ENCODE measurements at regions not wholly inside any gene's neighbourhood (a gene's known extent, or its start where the extent isn't known, plus 50 kb on each side); places are given as distances from the start of the nearest gene placed in this dataset.

DNA sequence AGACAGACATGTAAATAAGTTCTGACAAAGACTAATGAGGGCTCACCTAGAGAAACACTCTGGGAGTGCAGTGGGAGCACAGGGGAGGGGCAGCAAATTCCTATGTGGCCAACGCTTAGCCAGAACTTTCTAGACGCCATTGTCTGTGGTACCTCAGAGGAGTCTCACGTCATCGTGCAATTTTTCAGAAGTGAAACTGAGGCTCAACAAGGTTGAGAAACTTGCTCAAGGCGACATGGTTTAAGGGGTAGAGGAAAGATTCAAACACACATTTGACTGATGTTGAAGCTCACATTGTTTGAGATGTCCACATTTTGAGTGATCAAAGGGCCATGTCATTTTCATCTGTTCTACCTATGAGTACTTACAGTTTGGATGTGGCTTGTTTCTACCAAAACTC lies 152.6 kb upstream of the LMO4 start:
- Histone ChIP-seq H4K5ac (ENCODE audit: insufficient read length, low read depth, low read length) (no peak overlapping the region), H3K27me3 (ENCODE audit: insufficient read depth, low read length) (no peaks in the 10 kb centered on the region), H3K79me2 (ENCODE audit: insufficient read depth, low read length) (no peaks in the 10 kb centered on the region), H2BK5ac (ENCODE audit: insufficient read length, low read length) (no peak overlapping the region), H2AK5ac (ENCODE audit: insufficient read length, low read length) (no peak overlapping the region), H2BK15ac (ENCODE audit: low read depth, low read length) (no peak overlapping the region), H2BK12ac (ENCODE audit: insufficient read length, low read depth, low read length) (no peak overlapping the region), H3K4me1 (ENCODE audit: insufficient read depth, low read length) (no peaks in the 10 kb centered on the region; the same call in 1 of the 2 replicates), H3K4me2 (ENCODE audit: insufficient read depth, insufficient read length, low read length) (no peak overlapping the region), H4K20me1 (ENCODE audit: control insufficient read depth, insufficient read depth, insufficient read length) (no peaks in the 10 kb centered on the region), H3K27ac (ENCODE audit: insufficient read length, low read depth, low read length) (no peak overlapping the region), H4K91ac (ENCODE audit: insufficient read length, low read depth, low read length) (no peak overlapping the region), H3K4ac (ENCODE audit: low read depth, low read length) (no peak overlapping the region), H2BK20ac (ENCODE audit: low read depth, low read length, poor library complexity, severe bottlenecking) (no peak overlapping the region), H3K79me1 (ENCODE audit: insufficient read depth, low read depth, low read length, poor library complexity, severe bottlenecking) (no peaks in the 10 kb centered on the region), H3K14ac (ENCODE audit: insufficient read depth, low read length) (no peak overlapping the region), H3T11ph (ENCODE audit: low read length) (no peak overlapping the region), H4K8ac (replicated peaks; ENCODE audit: insufficient read length, low read depth, low read length) (no peak overlapping the region), H3K9me3 (ENCODE audit: control insufficient read depth, low read depth, low read length) (no peaks in the 10 kb centered on the region), H2BK120ac (ENCODE audit: low read depth, low read length, poor library complexity, severe bottlenecking) (no peak overlapping the region), H3K9ac (ENCODE audit: extremely low read depth, insufficient read length, low read length) (no peak overlapping the region), H2AFZ (ENCODE audit: low read length) (no peak overlapping the region), H3K23ac (ENCODE audit: insufficient read length, low read depth, low read length) (no peak overlapping the region), H3K56ac (ENCODE audit: insufficient read length, low read depth, low read length) (no peak overlapping the region), H3K23me2 (ENCODE audit: insufficient read length, low read depth, low read length, poor library complexity, severe bottlenecking) (no peaks in the 10 kb centered on the region), H3K18ac (ENCODE audit: insufficient read length, low read depth, low read length) (no peak overlapping the region)
- TF ChIP-seq, protein P1, sequence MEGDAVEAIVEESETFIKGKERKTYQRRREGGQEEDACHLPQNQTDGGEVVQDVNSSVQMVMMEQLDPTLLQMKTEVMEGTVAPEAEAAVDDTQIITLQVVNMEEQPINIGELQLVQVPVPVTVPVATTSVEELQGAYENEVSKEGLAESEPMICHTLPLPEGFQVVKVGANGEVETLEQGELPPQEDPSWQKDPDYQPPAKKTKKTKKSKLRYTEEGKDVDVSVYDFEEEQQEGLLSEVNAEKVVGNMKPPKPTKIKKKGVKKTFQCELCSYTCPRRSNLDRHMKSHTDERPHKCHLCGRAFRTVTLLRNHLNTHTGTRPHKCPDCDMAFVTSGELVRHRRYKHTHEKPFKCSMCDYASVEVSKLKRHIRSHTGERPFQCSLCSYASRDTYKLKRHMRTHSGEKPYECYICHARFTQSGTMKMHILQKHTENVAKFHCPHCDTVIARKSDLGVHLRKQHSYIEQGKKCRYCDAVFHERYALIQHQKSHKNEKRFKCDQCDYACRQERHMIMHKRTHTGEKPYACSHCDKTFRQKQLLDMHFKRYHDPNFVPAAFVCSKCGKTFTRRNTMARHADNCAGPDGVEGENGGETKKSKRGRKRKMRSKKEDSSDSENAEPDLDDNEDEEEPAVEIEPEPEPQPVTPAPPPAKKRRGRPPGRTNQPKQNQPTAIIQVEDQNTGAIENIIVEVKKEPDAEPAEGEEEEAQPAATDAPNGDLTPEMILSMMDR (conservative IDR thresholded peaks at IDR 0.05), result no peak
- Mint-ChIP-seq H3K9me3 (no peaks in the 10 kb centered on the region), H3K27me3 (ENCODE audit: low read depth) (no peaks in the 10 kb centered on the region; the same call in 1 of the 2 replicates), H3K4me3 (no peak overlapping the region), H3K27ac (no peak overlapping the region), H3K36me3 (ENCODE audit: insufficient read depth in 1 of 3, low read depth in 3 of 3) (no peaks in the 10 kb centered on the region), H3K4me1 (0 out of 4 replicates have a peak, but pooled peaks cover 0 to 2% of the 10 kb centered on the region in 2 experiments)
- no CpG with 5 or more reads among the region's 5 CpGs for WGBS (ENCODE audit: extremely low coverage, insufficient read length, low lambda C conversion rate)
- DNase-seq, result no peak
